Transverse colon (tissue), 4 donors: ENCODE measurements at regions not wholly inside any gene's neighbourhood (a gene's known extent, or its start where the extent isn't known, plus 50 kb on each side); places are given as distances from the start of the nearest gene placed in this dataset.

Experiments used
- DNase-seq: peaks from one replicate; pipeline ENCODE4 v3.0.0-alpha.2; 2019
- H3K27ac ChIP-seq, 4 donors: fragments of 200-600 bp; sonication (generic); 2 replicates each; pipeline ENCODE4 v1.5.1; 2016 to 2018; ENCODE audit warnings: inconsistent platforms in 4 of 4
- H3K27me3 ChIP-seq: fragments of 200-600 bp; sonication (generic); 2 replicates; pipeline ENCODE4 v1.5.1; 2017; ENCODE audit warnings: inconsistent platforms
- H3K36me3 ChIP-seq, 4 donors: fragments of 200-600 bp; sonication (generic); 2 replicates each; pipeline ENCODE4 v1.5.1; 2017 to 2019; ENCODE audit warnings: inconsistent platforms in 4 of 4
- H3K4me1 ChIP-seq, 4 donors: fragments of 200-600 bp; sonication (generic); 2 replicates each; pipeline ENCODE4 v1.5.1; 2017 to 2020; ENCODE audit warnings: inconsistent platforms in 4 of 4
- H3K4me3 ChIP-seq, 4 donors: fragments of 200-600 bp; sonication (generic); 1 replicate in 1 of 4; 2 replicates in 3 of 4; pipeline versions ENCODE4 v1.5.1 to v1.6.1; 2017 to 2019; ENCODE audit warnings: inconsistent platforms in 4 of 4
- H3K9me3 ChIP-seq, 2 donors: fragments of 200-600 bp; sonication (generic); 2 replicates each; pipeline ENCODE4 v1.5.1; 2017 to 2019; ENCODE audit warnings: inconsistent platforms in 2 of 2
- EP300 ChIP-seq: sonication (generic); formaldehyde crosslinking; IDR thresholded peaks from one replicate; pipeline ENCODE4 v1.6.1; 2017; ENCODE audit warnings: antibody characterized with exemption, low read depth
- POLR2A ChIP-seq: fragments of 450-650 bp; IDR thresholded peaks from one replicate; pipeline ENCODE4 v1.6.1; 2016; ENCODE audit warnings: antibody characterized with exemption, mild to moderate bottlenecking, moderate library complexity
- POLR2AphosphoS5 ChIP-seq, 3 donors: sonication (generic); formaldehyde crosslinking; IDR thresholded peaks; one replicate each; pipeline ENCODE4 v1.6.1; 2016; ENCODE audit warnings: antibody characterized with exemption in 3 of 3
- WGBS, 2 donors: methylation state at CpG; one replicate each; pipeline ENCODE4 v1.1.5; 2018; ENCODE audit warnings: low coverage in 1 of 2; 5-methylcytosine and 5-hydroxymethylcytosine counted together
- in situ Hi-C, 4 donors: fragments of 200-750 bp; cut with MboI; loops; one replicate each; pipeline versions ENCODE4 v1.15.0 to v1.15.1; 2017; ENCODE audit warnings: low sequenced_read_pairs in 3 of 4, low pct_ligation_motif_present in 1 of 4, low pct_unique_long_range_greater_than_20kb in 1 of 4
- intact Hi-C: fragments of 100-400 bp; cut with DNase I; formaldehyde crosslinking; loops from one replicate; pipeline ENCODE4 v1.15.1; 2023; ENCODE audit warnings: low total_unique reads
- TF ChIP-seq, protein P1 (sequence below), 5 experiments: fragments of 200-600 bp in 3 of 5; fragments of 450-650 bp in 2 of 5; sonication (generic) in 3 of 5; IDR thresholded peaks; 1 replicate in 2 of 5; 2 replicates in 3 of 5; pipeline ENCODE4 v1.5.1; 2016 to 2017; ENCODE audit warnings: antibody characterized with exemption in 5 of 5, inconsistent platforms in 3 of 5, mild to moderate bottlenecking in 2 of 5, moderate library complexity in 1 of 5

DNA sequence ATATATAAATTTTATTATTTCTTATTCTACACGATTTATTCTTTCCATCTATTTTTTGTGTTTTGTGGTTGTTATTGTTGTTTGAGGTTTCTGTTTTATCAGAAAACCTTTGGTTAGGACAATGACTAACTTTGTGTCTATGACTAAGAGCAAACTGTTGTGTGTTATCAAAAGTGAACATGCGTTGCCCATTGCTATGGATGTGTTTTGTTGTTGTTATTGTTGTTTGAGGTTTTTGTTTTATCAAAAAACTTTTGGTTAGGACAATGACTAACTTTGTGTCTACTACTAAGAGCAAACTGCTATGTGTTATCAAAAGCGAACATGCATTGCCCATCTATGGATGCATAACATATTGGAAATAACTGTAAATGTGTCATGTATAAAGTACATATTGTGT, 692.3 kb downstream of the SLITRK1 start:
- Histone ChIP-seq H3K27ac (no peak overlapping the region), H3K36me3 (no peaks in the 10 kb centered on the region), H3K4me1 (no peaks in the 10 kb centered on the region), H3K9me3 (peaks cover 0 to 4% of the 10 kb centered on the region in 2 donors), H3K4me3 (no peak overlapping the region), H3K27me3 (no peaks in the 10 kb centered on the region)
- TF ChIP-seq POLR2AphosphoS5 (IDR thresholded peaks at IDR 0.05) = no peak
- TF ChIP-seq EP300 = no peak
- TF ChIP-seq POLR2A = no peak
- TF ChIP-seq, protein P1, sequence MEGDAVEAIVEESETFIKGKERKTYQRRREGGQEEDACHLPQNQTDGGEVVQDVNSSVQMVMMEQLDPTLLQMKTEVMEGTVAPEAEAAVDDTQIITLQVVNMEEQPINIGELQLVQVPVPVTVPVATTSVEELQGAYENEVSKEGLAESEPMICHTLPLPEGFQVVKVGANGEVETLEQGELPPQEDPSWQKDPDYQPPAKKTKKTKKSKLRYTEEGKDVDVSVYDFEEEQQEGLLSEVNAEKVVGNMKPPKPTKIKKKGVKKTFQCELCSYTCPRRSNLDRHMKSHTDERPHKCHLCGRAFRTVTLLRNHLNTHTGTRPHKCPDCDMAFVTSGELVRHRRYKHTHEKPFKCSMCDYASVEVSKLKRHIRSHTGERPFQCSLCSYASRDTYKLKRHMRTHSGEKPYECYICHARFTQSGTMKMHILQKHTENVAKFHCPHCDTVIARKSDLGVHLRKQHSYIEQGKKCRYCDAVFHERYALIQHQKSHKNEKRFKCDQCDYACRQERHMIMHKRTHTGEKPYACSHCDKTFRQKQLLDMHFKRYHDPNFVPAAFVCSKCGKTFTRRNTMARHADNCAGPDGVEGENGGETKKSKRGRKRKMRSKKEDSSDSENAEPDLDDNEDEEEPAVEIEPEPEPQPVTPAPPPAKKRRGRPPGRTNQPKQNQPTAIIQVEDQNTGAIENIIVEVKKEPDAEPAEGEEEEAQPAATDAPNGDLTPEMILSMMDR (IDR thresholded peaks at IDR 0.05) = no peak
- WGBS, 2 donors = 66 to 81% methylated on average over 3 of the region's 3 CpGs
- in situ Hi-C loops (no loop called here), intact Hi-C loops (no loop called here)
- DNase-seq = no peak

DNA sequence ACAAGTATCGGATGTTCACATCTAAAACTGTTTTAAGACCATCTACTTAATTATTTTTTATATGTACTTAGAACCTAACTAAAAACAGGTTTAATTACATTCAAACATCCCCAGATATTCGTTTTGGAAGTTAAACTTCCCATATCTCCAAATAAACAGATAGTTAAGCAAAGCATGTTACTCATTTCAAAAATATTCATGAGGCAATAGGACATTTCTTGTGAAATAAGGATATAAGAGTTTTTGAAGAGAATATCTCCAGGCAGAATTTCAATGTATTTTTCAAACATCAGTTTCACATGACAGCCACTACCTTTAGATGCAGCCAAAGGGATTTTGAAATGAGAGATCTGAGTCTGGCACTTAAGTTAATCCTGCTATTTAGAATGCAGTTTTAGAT, 697.5 kb downstream of the SLITRK1 start:
- no peak overlapping the region for H3K4me3 ChIP-seq
- WGBS, 2 donors = 55% methylated on average over 2 of the region's 2 CpGs
- in situ Hi-C loops = no loop called here
- H3K27me3 ChIP-seq = no peaks in the 10 kb centered on the region
- H3K4me1 ChIP-seq = no peaks in the 10 kb centered on the region
- no peak for DNase-seq
- TF ChIP-seq, protein P1 (IDR thresholded peaks at IDR 0.05) = no peak
- intact Hi-C loops = no loop called here
- H3K9me3 ChIP-seq = peaks cover 0 to 4% of the 10 kb centered on the region in 2 donors
- H3K27ac ChIP-seq = no peak overlapping the region
- H3K36me3 ChIP-seq = no peaks in the 10 kb centered on the region

DNA sequence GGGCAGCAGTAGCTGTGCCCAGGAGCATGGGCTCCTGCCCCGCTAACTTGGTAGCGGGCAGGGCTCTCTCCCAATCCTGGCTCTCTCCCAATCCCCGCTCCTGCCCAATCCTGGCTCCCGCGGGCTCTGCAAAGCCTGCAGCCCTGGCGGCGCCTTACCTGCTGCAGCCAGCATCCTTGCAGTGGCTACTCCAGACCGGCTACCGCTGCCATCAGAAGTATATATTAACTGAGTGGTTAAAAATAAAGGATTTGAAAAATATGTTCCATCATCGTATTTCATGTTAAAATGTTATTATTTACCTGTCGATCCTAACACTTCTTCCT, 698.2 kb downstream of the SLITRK1 start:
- WGBS, 2 donors = 95 to 96% methylated on average over 2 to 11 of the region's 11 CpGs
- H3K9me3 ChIP-seq = peaks cover 0 to 4% of the 10 kb centered on the region in 2 donors
- H3K36me3 ChIP-seq = no peaks in the 10 kb centered on the region
- intact Hi-C loops = no loop called here
- in situ Hi-C loops = no loop called here
- TF ChIP-seq, protein P1 (IDR thresholded peaks at IDR 0.05) = no peak
- no peak for TF ChIP-seq POLR2AphosphoS5 (IDR thresholded peaks at IDR 0.05)
- TF ChIP-seq EP300 = no peak
- TF ChIP-seq POLR2A = no peak
- H3K27ac ChIP-seq = no peak overlapping the region
- H3K4me1 ChIP-seq = no peaks in the 10 kb centered on the region
- no peaks in the 10 kb centered on the region for H3K27me3 ChIP-seq
- no peak overlapping the region for H3K4me3 ChIP-seq
- no peak for DNase-seq

DNA sequence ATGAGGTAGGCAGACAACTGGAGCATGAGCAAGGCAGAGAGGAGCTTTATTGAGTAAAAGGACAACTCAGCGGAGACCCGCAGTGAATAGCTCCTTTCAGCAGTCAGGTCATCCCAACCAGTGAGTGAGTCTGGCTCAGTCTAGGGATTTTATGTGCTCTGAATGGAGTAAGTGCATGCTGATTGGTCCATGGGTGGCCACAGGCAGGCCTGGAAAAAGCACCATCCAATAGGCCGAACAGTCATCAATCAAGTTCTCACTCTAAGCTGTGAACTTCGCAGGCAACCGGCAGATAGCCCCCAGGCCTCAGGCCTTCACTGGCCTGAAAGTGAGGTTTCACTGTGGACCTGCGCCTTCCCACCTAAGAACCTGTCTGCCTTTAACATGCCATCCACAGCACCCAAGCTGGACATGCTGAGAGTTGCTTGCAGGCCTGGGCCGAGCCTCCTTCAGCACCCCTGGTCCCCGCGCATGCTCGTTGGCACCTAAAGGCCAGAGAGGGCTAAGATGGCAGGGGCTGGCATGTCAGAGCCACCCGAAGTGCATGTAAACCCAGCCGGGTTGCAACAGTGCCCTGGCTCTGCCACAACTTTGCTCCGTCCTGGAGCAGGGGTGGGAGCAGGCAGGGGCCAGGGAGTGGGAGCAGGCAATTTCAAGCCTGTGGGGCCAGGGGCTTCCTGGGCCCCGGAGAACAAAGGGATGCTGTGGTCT, 698.7 kb downstream of the SLITRK1 start:
- Histone ChIP-seq H3K27me3 (no peaks in the 10 kb centered on the region), H3K4me3 (no peak overlapping the region), H3K9me3 (peaks cover 0 to 4% of the 10 kb centered on the region in 2 donors), H3K27ac (no peak overlapping the region), H3K36me3 (no peaks in the 10 kb centered on the region), H3K4me1 (no peaks in the 10 kb centered on the region)
- 94 to 100% methylated on average over 1 to 11 of the region's 14 CpGs for WGBS, 2 donors
- TF ChIP-seq, protein P1 (IDR thresholded peaks at IDR 0.05) = no peak
- TF ChIP-seq POLR2AphosphoS5 (IDR thresholded peaks at IDR 0.05) = no peak
- TF ChIP-seq EP300 = no peak
- no peak for TF ChIP-seq POLR2A
- in situ Hi-C loops = no loop called here
- no peak for DNase-seq
- intact Hi-C loops = no loop called here
